H1 (cell line): ENCODE measurements at regions not wholly inside any gene's neighbourhood (a gene's known extent, or its start where the extent isn't known, plus 50 kb on each side); places are given as distances from the start of the nearest gene placed in this dataset.

ENCODE experiments used
- CTCF ChIA-PET: fragments of 300-600 bp; sonication (Branson Sonifier 250); formaldehyde crosslinking; loops from one replicate; lab custom pipeline; 2021; ENCODE audit not compliant: partially characterized antibody; lab: Charles Lee
- POLR2A ChIA-PET: fragments of 300-600 bp; sonication (Branson Sonifier 250); formaldehyde crosslinking; loops from one replicate; lab custom pipeline; 2021; ENCODE audit warnings: inconsistent platforms; ENCODE audit not compliant: partially characterized antibody; lab: Charles Lee
- DNase-seq, 2 experiments: peaks; one replicate each; pipeline versions ENCODE4 v3.0.0 to v3.0.0-alpha.2; 2010 to 2022; ENCODE audit warnings: low spot score in 2 of 2, low read depth in 1 of 2, mixed read lengths in 1 of 2
- FAIRE-seq: peaks from 2 replicates; lab custom pipeline; 2011; peaks lifted over from hg19 to GRCh38; lab: Jason Lieb, UNC
- H2AFZ ChIP-seq: 2 replicates; pipeline ENCODE4 v1.8.1; 2012; ENCODE audit warnings: low read length, inconsistent platforms
- H2AK5ac ChIP-seq: 2 replicates; pipeline ENCODE4 v1.6.1; 2013; ENCODE audit warnings: low read depth, low read length
- H2BK120ac ChIP-seq: replicated peaks from 2 replicates; pipeline ENCODE3; 2013; ENCODE audit warnings: low read depth, low read length, inconsistent platforms
- H2BK12ac ChIP-seq: 2 replicates; pipeline ENCODE4 v1.6.1; 2013; ENCODE audit warnings: low read depth, low read length
- H2BK15ac ChIP-seq: 2 replicates; pipeline ENCODE4 v1.6.1; 2013; ENCODE audit warnings: low read length
- H2BK20ac ChIP-seq: 2 replicates; pipeline ENCODE4 v1.6.1; 2013; ENCODE audit warnings: low read length
- H2BK5ac ChIP-seq: 2 replicates; pipeline ENCODE4 v1.6.1; 2013; ENCODE audit warnings: low read depth, low read length
- H3K14ac ChIP-seq: 2 replicates; pipeline ENCODE4 v1.6.1; 2013; ENCODE audit warnings: inconsistent platforms; ENCODE audit not compliant: insufficient read length
- H3K18ac ChIP-seq: 2 replicates; pipeline ENCODE4 v1.6.1; 2013; ENCODE audit warnings: low read length; ENCODE audit errors: extremely low read depth
- H3K23ac ChIP-seq: 2 replicates; pipeline ENCODE4 v1.6.1; 2013; ENCODE audit warnings: inconsistent platforms; ENCODE audit not compliant: insufficient read length
- H3K23me2 ChIP-seq: 2 replicates; pipeline ENCODE4 v1.6.1; 2013; ENCODE audit warnings: low read depth, low read length
- H3K27ac ChIP-seq: 2 replicates; pipeline ENCODE4 v1.6.1; 2011; ENCODE audit warnings: low read depth, low read length, inconsistent platforms
- H3K27me3 ChIP-seq, 4 experiments: replicated peaks in 1 of 4; 1 replicate in 1 of 4; 2 replicates in 3 of 4; pipeline versions ENCODE4 v1.6.1 to v1.8.1; 2011 to 2013; ENCODE audit warnings: low read length in 3 of 4, mild to moderate bottlenecking in 3 of 4, inconsistent platforms in 2 of 4, mixed read lengths in 2 of 4, moderate library complexity in 1 of 4; ENCODE audit not compliant: control insufficient read depth in 3 of 4, insufficient read depth in 3 of 4; ENCODE audit errors: extremely low read depth in 1 of 4
- H3K36me3 ChIP-seq, 4 experiments: 2 replicates each; pipeline versions ENCODE4 v1.6.1 to v1.8.1; 2011 to 2013; ENCODE audit warnings: mild to moderate bottlenecking in 4 of 4, low read length in 3 of 4, moderate library complexity in 2 of 4, control low read depth in 1 of 4, inconsistent platforms in 1 of 4; ENCODE audit not compliant: insufficient read depth in 4 of 4, control insufficient read depth in 2 of 4
- H3K4ac ChIP-seq: replicated peaks from 2 replicates; pipeline ENCODE3; 2013; ENCODE audit warnings: low read length, low read depth, mixed read lengths, inconsistent platforms; ENCODE audit not compliant: insufficient read length
- H3K4me1 ChIP-seq, 4 experiments: replicated peaks in 1 of 4; 1 replicate in 1 of 4; 2 replicates in 3 of 4; pipeline versions ENCODE4 v1.6.1 to v1.8.1; 2011 to 2013; ENCODE audit warnings: low read length in 3 of 4, inconsistent platforms in 2 of 4, mixed read lengths in 1 of 4; ENCODE audit not compliant: insufficient read depth in 4 of 4, control insufficient read depth in 3 of 4
- H3K4me2 ChIP-seq, 2 experiments: 2 replicates each; pipeline versions ENCODE4 v1.6.1 to v1.8.1; 2011 to 2013; ENCODE audit warnings: low read depth in 2 of 2, low read length in 2 of 2, control low read depth in 1 of 2, inconsistent platforms in 1 of 2, mild to moderate bottlenecking in 1 of 2; ENCODE audit not compliant: insufficient read depth in 1 of 2
- H3K4me3 ChIP-seq, 4 experiments: fragments of 200-600, 300-600 bp in 1 of 4; sonication (generic), shearing (Covaris generic), sonication (Bioruptor Twin) in 1 of 4; 2 replicates each; pipeline versions ENCODE4 v1.5.1 to v1.8.1; 2011 to 2016; ENCODE audit warnings: low read length in 4 of 4, low read depth in 3 of 4, control low read depth in 2 of 4, inconsistent platforms in 2 of 4, mild to moderate bottlenecking in 2 of 4, mixed read lengths in 1 of 4, moderate library complexity in 1 of 4; ENCODE audit not compliant: insufficient read depth in 2 of 4; ENCODE audit errors: extremely low read depth in 1 of 4
- H3K56ac ChIP-seq: replicated peaks from 2 replicates; pipeline ENCODE3; 2013; ENCODE audit warnings: low read depth, mild to moderate bottlenecking, mixed read lengths, low read length, inconsistent platforms; ENCODE audit not compliant: insufficient read length
- H3K79me1 ChIP-seq: 2 replicates; pipeline ENCODE4 v1.6.1; 2013; ENCODE audit warnings: low read depth, low read length, control low read depth
- H3K79me2 ChIP-seq, 2 experiments: 2 replicates each; pipeline versions ENCODE4 v1.6.1 to v1.8.1; 2012 to 2013; ENCODE audit warnings: low read length in 2 of 2, mild to moderate bottlenecking in 2 of 2, inconsistent platforms in 1 of 2; ENCODE audit not compliant: insufficient read depth in 2 of 2, control insufficient read depth in 1 of 2
- H3K9ac ChIP-seq, 4 experiments: replicated peaks in 1 of 4; 1 replicate in 1 of 4; 2 replicates in 3 of 4; pipeline versions ENCODE4 v1.6.1 to v1.8.1; 2011 to 2013; ENCODE audit warnings: low read depth in 3 of 4, low read length in 3 of 4, control low read depth in 2 of 4, mild to moderate bottlenecking in 2 of 4, moderate library complexity in 2 of 4, inconsistent platforms in 1 of 4; ENCODE audit errors: extremely low read depth in 1 of 4
- H3K9me3 ChIP-seq, 2 experiments: 2 replicates each; pipeline versions ENCODE4 v1.6.1 to v1.8.1; 2012 to 2013; ENCODE audit warnings: mild to moderate bottlenecking in 2 of 2, moderate library complexity in 2 of 2, control low read depth in 1 of 2, inconsistent platforms in 1 of 2, low read depth in 1 of 2, low read length in 1 of 2, mixed read lengths in 1 of 2; ENCODE audit not compliant: insufficient read depth in 2 of 2
- H4K20me1 ChIP-seq, 2 experiments: replicated peaks in 1 of 2; 2 replicates each; pipeline versions ENCODE3 to v1.8.1; 2011 to 2013; ENCODE audit warnings: inconsistent platforms in 2 of 2, low read length in 2 of 2, mild to moderate bottlenecking in 1 of 2; ENCODE audit not compliant: insufficient read depth in 2 of 2, control insufficient read depth in 1 of 2
- H4K5ac ChIP-seq: 2 replicates; pipeline ENCODE4 v1.6.1; 2013; ENCODE audit warnings: low read length, low read depth, mixed read lengths, inconsistent platforms; ENCODE audit not compliant: insufficient read length
- H4K8ac ChIP-seq: 2 replicates; pipeline ENCODE4 v1.8.0; 2013; ENCODE audit warnings: mild to moderate bottlenecking, moderate library complexity, low read length, inconsistent platforms; ENCODE audit not compliant: insufficient read depth; ENCODE audit errors: extremely low read depth
- H4K91ac ChIP-seq: replicated peaks from 2 replicates; pipeline ENCODE3; 2013; ENCODE audit warnings: low read length, mixed read lengths, inconsistent platforms; ENCODE audit not compliant: insufficient read length
- CTBP2 ChIP-seq: IDR thresholded peaks from 2 replicates; pipeline ENCODE4 v1.7.0; 2011; ENCODE audit warnings: borderline replicate concordance, mild to moderate bottlenecking, moderate library complexity, mixed read lengths, low read length; ENCODE audit not compliant: insufficient read depth, insufficient read length
- EP300 ChIP-seq, 2 experiments: IDR thresholded peaks; 1 replicate in 1 of 2; 2 replicates in 1 of 2; pipeline ENCODE4 v1.6.1; 2011 to 2012; ENCODE audit warnings: low read depth in 2 of 2, low read length in 2 of 2, mild to moderate bottlenecking in 2 of 2, borderline replicate concordance in 1 of 2, inconsistent platforms in 1 of 2, moderate library complexity in 1 of 2
- GABPA ChIP-seq: IDR thresholded peaks from 2 replicates; pipeline ENCODE4 v1.6.1; 2011; ENCODE audit warnings: mild to moderate bottlenecking, low read length, moderate library complexity, borderline replicate concordance; ENCODE audit not compliant: insufficient read depth
- JUND ChIP-seq: IDR thresholded peaks from 2 replicates; pipeline ENCODE4 v1.6.1; 2011; ENCODE audit warnings: mild to moderate bottlenecking, improper control_type of control experiment, low read length
- SP1 ChIP-seq: IDR thresholded peaks from 2 replicates; pipeline ENCODE4 v1.6.1; 2011; ENCODE audit warnings: low read depth, low read length
- WGBS, 2 experiments: shearing (Covaris generic) in 1 of 2; methylation state at CpG; one replicate each; pipeline versions ENCODE4 v1.1.6 to v1.1.7; 2013 to 2015; ENCODE audit warnings: low lambda C conversion rate in 2 of 2, mixed read lengths in 2 of 2, inconsistent platforms in 1 of 2, low coverage in 1 of 2, missing lambda C conversion rate in 1 of 2; ENCODE audit not compliant: insufficient replicate concordance in 2 of 2, insufficient coverage in 1 of 2, insufficient read length in 1 of 2; ENCODE audit errors: extremely low coverage in 1 of 2, missing lambda C conversion rate in 1 of 2; 5-methylcytosine and 5-hydroxymethylcytosine counted together

GRCh38 chr11:128098781-128099180, 488.6 kb downstream of the ETS1 start:
- no peaks in the 10 kb centered on the region for H3K79me2 ChIP-seq
- WGBS, 2 experiments: 100% methylated on average over 1 of the region's 1 CpG; no CpG with 5 or more reads in 1 of the 2 experiments
- H3K9ac ChIP-seq: no peak overlapping the region
- H3K79me1 ChIP-seq: no peaks in the 10 kb centered on the region
- no peak overlapping the region for H3K4me2 ChIP-seq
- no peak overlapping the region for H3K14ac ChIP-seq
- H4K5ac ChIP-seq: no peak overlapping the region
- H2BK12ac ChIP-seq: no peak overlapping the region
- H3K27me3 ChIP-seq: no peaks in the 10 kb centered on the region
- H4K20me1 ChIP-seq: no peaks in the 10 kb centered on the region
- no peak overlapping the region for H3K4ac ChIP-seq
- no peaks in the 10 kb centered on the region for H3K36me3 ChIP-seq
- no peak overlapping the region for H3K56ac ChIP-seq
- no peak overlapping the region for H2BK120ac ChIP-seq
- no peak overlapping the region for H2BK5ac ChIP-seq
- H2AFZ ChIP-seq: 0 out of 2 replicates have a peak overlapping the region, but pooled peaks have one; percentile 87
- ChIA-PET CTCF (no interaction called here), POLR2A (no interaction called here)
- H3K4me1 ChIP-seq: peaks cover 0 to 2% (median 0%) of the 10 kb centered on the region in 4 experiments; a peak in 2 of 7 replicates
- no peak overlapping the region for H3K18ac ChIP-seq
- no peak overlapping the region for H4K91ac ChIP-seq
- no peak overlapping the region for H2BK15ac ChIP-seq
- DNase-seq (no peak), FAIRE-seq (no peak)
- no peak overlapping the region for H2BK20ac ChIP-seq
- H3K9me3 ChIP-seq: no peaks in the 10 kb centered on the region
- no peak overlapping the region for H3K23ac ChIP-seq
- no peak overlapping the region for H3K4me3 ChIP-seq
- H4K8ac ChIP-seq: no peak overlapping the region
- TF ChIP-seq JUND (peak; percentile 42; the same call in 1 of the 2 replicates), EP300 (IDR thresholded peaks at IDR 0.05; ENCODE audit: borderline replicate concordance in 1 of 2, low read depth in 2 of 2, low read length in 2 of 2) (peak in 1 of 2 experiments; percentile 88; a peak in 2 of 3 replicates), GABPA (no peak), SP1 (0 out of 2 replicates have a peak, but pooled peaks have one; percentile 17), CTBP2 (no peak)
- no peak overlapping the region for H3K27ac ChIP-seq
- H3K23me2 ChIP-seq: no peaks in the 10 kb centered on the region
- no peak overlapping the region for H2AK5ac ChIP-seq
